HEK293 (cell line): ENCODE measurements at regions not wholly inside any gene's neighbourhood (a gene's known extent, or its start where the extent isn't known, plus 50 kb on each side); places are given as distances from the start of the nearest gene placed in this dataset.

ENCODE experiments used
- CTCF ChIA-PET: fragments of 350-600 bp; formaldehyde crosslinking; extraction: SDS; loops from one replicate; lab custom pipeline; 2021; ENCODE audit warnings: antibody characterized with exemption; lab: Yijun Ruan, JAX
- POLR2A ChIA-PET: fragments of 300-600 bp; formaldehyde crosslinking; extraction: SDS; loops from one replicate; lab custom pipeline; 2020; ENCODE audit warnings: antibody characterized with exemption, inconsistent platforms; lab: Yijun Ruan, JAX
- H3K27ac ChIP-seq: fragments of 200-500 bp; sonication (Bioruptor generic); 2 replicates; pipeline ENCODE4 v1.5.1; 2014; ENCODE audit warnings: low read depth, low read length, control low read depth, inconsistent platforms; ENCODE audit errors: extremely low read depth
- H3K36me3 ChIP-seq, 2 experiments: fragments of 200-500 bp in 1 of 2; sonication (Bioruptor generic) in 1 of 2; 1 replicate in 1 of 2; 2 replicates in 1 of 2; pipeline ENCODE4 v1.5.1; 2014 to 2017; ENCODE audit warnings: inconsistent platforms in 2 of 2, low read length in 2 of 2; ENCODE audit not compliant: control insufficient read depth in 2 of 2, insufficient read depth in 1 of 2
- H3K4me1 ChIP-seq: fragments of 200-500 bp; sonication (Bioruptor generic); 2 replicates; pipeline ENCODE4 v1.5.1; 2014; ENCODE audit warnings: mild to moderate bottlenecking, low read length, inconsistent platforms; ENCODE audit not compliant: control insufficient read depth, insufficient read depth
- H3K4me3 ChIP-seq: 2 replicates; pipeline ENCODE4 v1.5.1; 2011; ENCODE audit warnings: low read depth, mild to moderate bottlenecking, control low read depth, low read length, moderate library complexity
- H3K9me3 ChIP-seq: fragments of 200-500 bp; sonication (Bioruptor generic); 2 replicates; pipeline ENCODE4 v1.5.1; 2014; ENCODE audit warnings: low read depth, low read length, inconsistent platforms; ENCODE audit not compliant: control insufficient read depth, insufficient read depth
- BCL11B ChIP-seq: fragments of 450-650 bp; formaldehyde crosslinking; IDR thresholded peaks from 2 replicates; pipeline ENCODE4 v1.5.1; 2016; ENCODE audit warnings: low read depth, missing biosample characterization, missing genetic modification characterization
- HOXC10 ChIP-seq: sonication (generic); formaldehyde crosslinking; IDR thresholded peaks from 2 replicates; pipeline ENCODE4 v1.8.1; 2023; ENCODE audit warnings: mild to moderate bottlenecking, missing genetic modification reagents
- HOXD13 ChIP-seq: sonication (generic); formaldehyde crosslinking; IDR thresholded peaks from 2 replicates; pipeline ENCODE4 v1.8.0; 2022; ENCODE audit warnings: missing genetic modification reagents, borderline replicate concordance
- KLF10 ChIP-seq: fragments of 450-650 bp; IDR thresholded peaks from 2 replicates; pipeline ENCODE4 v1.5.1; 2018; ENCODE audit warnings: missing biosample characterization, mild to moderate bottlenecking, missing genetic modification characterization
- REST ChIP-seq: fragments of 450-650 bp; formaldehyde crosslinking; IDR thresholded peaks from 2 replicates; pipeline ENCODE4 v1.5.1; 2016; ENCODE audit warnings: missing biosample characterization, missing genetic modification characterization
- YY2 ChIP-seq: fragments of 450-650 bp; formaldehyde crosslinking; IDR thresholded peaks from 2 replicates; pipeline ENCODE4 v1.5.1; 2016; ENCODE audit warnings: missing biosample characterization, missing genetic modification characterization
- ZBTB10 ChIP-seq: fragments of 450-650 bp; formaldehyde crosslinking; IDR thresholded peaks from 2 replicates; pipeline ENCODE4 v1.5.1; 2016; ENCODE audit warnings: missing biosample characterization, missing genetic modification characterization
- ZNF155 ChIP-seq: fragments of 450-650 bp; formaldehyde crosslinking; IDR thresholded peaks from 2 replicates; pipeline ENCODE4 v1.5.1; 2016; ENCODE audit warnings: missing biosample characterization, missing genetic modification characterization
- ZNF202 ChIP-seq: fragments of 450-650 bp; formaldehyde crosslinking; IDR thresholded peaks from 2 replicates; pipeline ENCODE4 v1.5.1; 2016; ENCODE audit warnings: missing biosample characterization, missing genetic modification characterization, borderline replicate concordance
- ZNF335 ChIP-seq: fragments of 450-650 bp; formaldehyde crosslinking; conservative IDR thresholded peaks from 2 replicates; pipeline ENCODE4 v1.5.1; 2016; ENCODE audit warnings: missing biosample characterization, missing genetic modification characterization
- ZNF518A ChIP-seq: fragments of 450-650 bp; formaldehyde crosslinking; conservative IDR thresholded peaks from 2 replicates; pipeline ENCODE4 v1.5.1; 2016; ENCODE audit warnings: low read depth, missing biosample characterization, missing genetic modification characterization
- ZNF549 ChIP-seq: fragments of 450-650 bp; IDR thresholded peaks from 2 replicates; pipeline ENCODE4 v1.5.1; 2018; ENCODE audit warnings: missing biosample characterization, missing genetic modification characterization, mild to moderate bottlenecking, inconsistent platforms, moderate library complexity
- ZNF664 ChIP-seq: fragments of 450-650 bp; formaldehyde crosslinking; IDR thresholded peaks from 2 replicates; pipeline ENCODE4 v1.5.1; 2016; ENCODE audit warnings: missing biosample characterization, missing genetic modification characterization
- ZNF777 ChIP-seq: fragments of 450-650 bp; formaldehyde crosslinking; IDR thresholded peaks from 2 replicates; pipeline ENCODE4 v1.5.1; 2017; ENCODE audit warnings: missing biosample characterization, missing genetic modification characterization, borderline replicate concordance
- ZSCAN16 ChIP-seq: fragments of 450-650 bp; formaldehyde crosslinking; IDR thresholded peaks from 2 replicates; pipeline ENCODE4 v1.5.1; 2016; ENCODE audit warnings: missing biosample characterization, missing genetic modification characterization
- ZSCAN30 ChIP-seq: fragments of 450-650 bp; IDR thresholded peaks from 2 replicates; pipeline ENCODE4 v1.5.1; 2018; ENCODE audit warnings: missing biosample characterization, mild to moderate bottlenecking, missing genetic modification characterization, moderate library complexity
- TF ChIP-seq, protein P1 (sequence below): fragments of 450-650 bp; formaldehyde crosslinking; IDR thresholded peaks from 2 replicates; pipeline ENCODE4 v1.5.1; 2016; ENCODE audit warnings: missing biosample characterization, missing genetic modification characterization
- TF ChIP-seq, protein P2 (sequence below): fragments of 450-650 bp; formaldehyde crosslinking; IDR thresholded peaks from 2 replicates; pipeline ENCODE4 v1.5.1; 2016; ENCODE audit warnings: missing biosample characterization, missing genetic modification characterization, borderline replicate concordance

DNA sequence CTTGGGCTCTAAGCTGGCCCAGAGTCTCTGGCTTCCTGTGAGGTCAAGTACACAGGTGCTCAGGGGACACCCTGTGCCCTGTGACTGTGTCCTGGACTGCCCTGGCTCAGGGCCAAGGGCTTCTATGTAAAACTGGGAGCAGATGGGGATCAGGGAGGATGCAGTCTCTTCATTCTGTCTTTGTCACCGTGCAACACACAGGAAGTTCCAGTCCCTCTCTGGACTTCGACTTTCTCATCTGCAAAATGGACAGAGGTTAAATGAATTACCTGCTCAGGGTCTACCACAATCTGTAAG, 61.9 kb upstream of the TLE3 start:
- ChIA-PET CTCF (interaction anchor here (1.2 kb wide), 1 partner anchor 8 kb away, joined by 5 read pairs; no protein-coding TSS in a partner anchor), POLR2A (interaction anchor here (1.6 kb wide), 1 partner anchor 61 kb away, joined by 10 read pairs; the partner anchor contains the start of gene TLE3)
- TF ChIP-seq ZNF202 (no peak), HOXC10 (CRISPR knock-in tag) (no peak), ZNF777 (tag by site-specific recombination) (no peak), YY2 (no peak), ZBTB10 (tag by site-specific recombination) (no peak), ZNF155 (tag by site-specific recombination) (no peak), ZNF518A (no peak), ZSCAN16 (tag by site-specific recombination) (no peak), ZNF664 (tag by site-specific recombination) (no peak), ZSCAN30 (no peak), KLF10 (tag by site-specific recombination) (no peak), ZNF549 (tag by site-specific recombination) (no peak), HOXD13 (CRISPR knock-in tag) (no peak), ZNF335 (tag by site-specific recombination) (no peak), REST (tag by site-specific recombination) (no peak), BCL11B (tag by site-specific recombination) (no peak)
- TF ChIP-seq, protein P1, sequence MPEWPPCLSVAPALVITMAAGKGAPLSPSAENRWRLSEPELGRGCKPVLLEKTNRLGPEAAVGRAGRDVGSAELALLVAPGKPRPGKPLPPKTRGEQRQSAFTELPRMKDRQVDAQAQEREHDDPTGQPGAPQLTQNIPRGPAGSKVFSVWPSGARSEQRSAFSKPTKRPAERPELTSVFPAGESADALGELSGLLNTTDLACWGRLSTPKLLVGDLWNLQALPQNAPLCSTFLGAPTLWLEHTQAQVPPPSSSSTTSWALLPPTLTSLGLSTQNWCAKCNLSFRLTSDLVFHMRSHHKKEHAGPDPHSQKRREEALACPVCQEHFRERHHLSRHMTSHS: no peak
- TF ChIP-seq, protein P2, sequence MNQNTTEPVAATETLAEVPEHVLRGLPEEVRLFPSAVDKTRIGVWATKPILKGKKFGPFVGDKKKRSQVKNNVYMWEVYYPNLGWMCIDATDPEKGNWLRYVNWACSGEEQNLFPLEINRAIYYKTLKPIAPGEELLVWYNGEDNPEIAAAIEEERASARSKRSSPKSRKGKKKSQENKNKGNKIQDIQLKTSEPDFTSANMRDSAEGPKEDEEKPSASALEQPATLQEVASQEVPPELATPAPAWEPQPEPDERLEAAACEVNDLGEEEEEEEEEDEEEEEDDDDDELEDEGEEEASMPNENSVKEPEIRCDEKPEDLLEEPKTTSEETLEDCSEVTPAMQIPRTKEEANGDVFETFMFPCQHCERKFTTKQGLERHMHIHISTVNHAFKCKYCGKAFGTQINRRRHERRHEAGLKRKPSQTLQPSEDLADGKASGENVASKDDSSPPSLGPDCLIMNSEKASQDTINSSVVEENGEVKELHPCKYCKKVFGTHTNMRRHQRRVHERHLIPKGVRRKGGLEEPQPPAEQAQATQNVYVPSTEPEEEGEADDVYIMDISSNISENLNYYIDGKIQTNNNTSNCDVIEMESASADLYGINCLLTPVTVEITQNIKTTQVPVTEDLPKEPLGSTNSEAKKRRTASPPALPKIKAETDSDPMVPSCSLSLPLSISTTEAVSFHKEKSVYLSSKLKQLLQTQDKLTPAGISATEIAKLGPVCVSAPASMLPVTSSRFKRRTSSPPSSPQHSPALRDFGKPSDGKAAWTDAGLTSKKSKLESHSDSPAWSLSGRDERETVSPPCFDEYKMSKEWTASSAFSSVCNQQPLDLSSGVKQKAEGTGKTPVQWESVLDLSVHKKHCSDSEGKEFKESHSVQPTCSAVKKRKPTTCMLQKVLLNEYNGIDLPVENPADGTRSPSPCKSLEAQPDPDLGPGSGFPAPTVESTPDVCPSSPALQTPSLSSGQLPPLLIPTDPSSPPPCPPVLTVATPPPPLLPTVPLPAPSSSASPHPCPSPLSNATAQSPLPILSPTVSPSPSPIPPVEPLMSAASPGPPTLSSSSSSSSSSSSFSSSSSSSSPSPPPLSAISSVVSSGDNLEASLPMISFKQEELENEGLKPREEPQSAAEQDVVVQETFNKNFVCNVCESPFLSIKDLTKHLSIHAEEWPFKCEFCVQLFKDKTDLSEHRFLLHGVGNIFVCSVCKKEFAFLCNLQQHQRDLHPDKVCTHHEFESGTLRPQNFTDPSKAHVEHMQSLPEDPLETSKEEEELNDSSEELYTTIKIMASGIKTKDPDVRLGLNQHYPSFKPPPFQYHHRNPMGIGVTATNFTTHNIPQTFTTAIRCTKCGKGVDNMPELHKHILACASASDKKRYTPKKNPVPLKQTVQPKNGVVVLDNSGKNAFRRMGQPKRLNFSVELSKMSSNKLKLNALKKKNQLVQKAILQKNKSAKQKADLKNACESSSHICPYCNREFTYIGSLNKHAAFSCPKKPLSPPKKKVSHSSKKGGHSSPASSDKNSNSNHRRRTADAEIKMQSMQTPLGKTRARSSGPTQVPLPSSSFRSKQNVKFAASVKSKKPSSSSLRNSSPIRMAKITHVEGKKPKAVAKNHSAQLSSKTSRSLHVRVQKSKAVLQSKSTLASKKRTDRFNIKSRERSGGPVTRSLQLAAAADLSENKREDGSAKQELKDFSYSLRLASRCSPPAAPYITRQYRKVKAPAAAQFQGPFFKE (tag by site-specific recombination): no peak
- Histone ChIP-seq H3K36me3 (no peaks in the 10 kb centered on the region), H3K27ac (no peak overlapping the region), H3K9me3 (no peaks in the 10 kb centered on the region), H3K4me1 (peaks cover 6% of the 10 kb centered on the region), H3K4me3 (no peak overlapping the region)
